ENCODE measurements at regions not wholly inside any gene's neighbourhood (a gene's known extent, or its start where the extent isn't known, plus 50 kb on each side); places are given as distances from the start of the nearest gene placed in this dataset.

DNA sequence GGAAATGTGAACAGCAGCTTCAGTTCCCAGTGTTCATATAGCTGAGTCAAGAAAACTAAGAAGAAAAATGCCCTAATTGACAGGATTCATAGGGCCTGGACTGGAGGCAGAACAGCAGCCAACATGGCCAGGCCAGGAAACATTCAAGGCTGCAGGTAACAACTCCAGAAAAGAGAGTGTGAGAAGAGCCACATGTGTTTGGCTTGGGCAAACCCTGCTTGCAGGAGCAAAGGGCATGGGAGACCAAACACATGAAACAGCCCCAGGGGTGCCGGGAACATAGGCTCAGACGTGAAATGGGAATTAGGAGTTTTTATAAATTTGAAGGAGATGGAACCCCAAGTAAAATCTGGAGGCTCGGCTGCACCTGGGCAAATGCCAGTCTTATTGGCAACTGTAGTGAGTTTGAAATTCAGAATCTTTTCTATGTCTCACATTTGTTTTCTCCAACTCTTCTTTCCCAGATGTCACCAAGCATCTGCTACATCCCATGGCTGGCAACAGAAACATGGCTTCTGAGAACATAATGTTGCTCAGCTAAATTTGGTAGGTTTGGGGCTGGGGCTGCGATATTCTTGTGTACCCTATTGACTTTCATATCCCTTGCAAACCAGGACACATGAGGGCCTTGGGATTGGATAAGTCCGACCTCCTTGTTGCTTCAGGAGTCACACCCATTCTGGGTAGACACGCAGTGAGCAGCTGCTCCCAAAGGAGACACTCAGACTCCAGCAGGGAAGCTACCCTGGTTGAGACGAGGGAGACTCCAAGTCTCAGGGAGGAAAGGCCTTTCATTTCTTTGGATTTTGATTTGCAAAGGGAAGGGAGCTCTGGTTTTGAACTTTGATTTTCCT lies 98.9 kb upstream of the CLSTN2 start:
- WGBS (ENCODE audit: insufficient coverage) = 97% methylated on average over 4 of the region's 7 CpGs

DNA sequence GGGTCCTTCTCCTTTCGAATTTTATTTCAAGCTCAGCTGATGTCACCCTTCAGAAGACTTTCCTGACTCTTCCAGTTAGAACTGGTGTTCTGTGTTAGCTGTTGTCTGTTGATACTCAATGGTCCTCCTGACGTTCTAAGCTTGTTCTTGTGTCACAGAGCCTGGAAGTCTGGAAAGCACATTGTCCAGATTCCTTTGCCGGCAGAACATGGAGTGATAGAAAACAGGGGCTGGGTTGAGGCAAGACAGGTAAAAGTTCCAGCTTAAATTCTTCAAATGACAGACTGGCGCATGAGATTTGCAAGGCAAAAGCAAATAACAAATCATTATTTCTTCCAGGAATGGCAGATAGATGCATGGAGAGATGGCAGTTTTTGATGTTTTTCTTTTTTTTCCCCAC lies 102.0 kb upstream of the CLSTN2 start:
- H3K27me3 ChIP-seq (replicated peaks in 1 of 4; ENCODE audit: control extremely low read depth in 1 of 4, control insufficient read depth in 3 of 4, insufficient read depth in 4 of 4, low read length in 3 of 4) = no peaks in the 10 kb centered on the region
- 80% methylated on average over 2 of the region's 4 CpGs for WGBS (ENCODE audit: insufficient coverage)
- H3K4me2 ChIP-seq (replicated peaks; ENCODE audit: low read depth, low read length, poor library complexity, severe bottlenecking) = no peak overlapping the region
- H3K36me3 ChIP-seq (replicated peaks in 1 of 2; ENCODE audit: control extremely low read depth in 1 of 2, control insufficient read depth in 1 of 2, extremely low read depth in 1 of 2, insufficient read depth in 2 of 2, low read length in 1 of 2) = no peaks in the 10 kb centered on the region
- H3K4me3 ChIP-seq (ENCODE audit: control extremely low read depth in 1 of 5, extremely low read depth in 1 of 5, insufficient read depth in 1 of 5, low read depth in 2 of 5, low read length in 4 of 5) = no peak overlapping the region
- no peak overlapping the region for H3K27ac ChIP-seq (ENCODE audit: low read length in 2 of 2)
- no peak overlapping the region for H3K4me3 Mint-ChIP-seq
- H3K27me3 Mint-ChIP-seq = no peaks in the 10 kb centered on the region
- intact Hi-C loops (cut with micrococcal nuclease) = no loop called here
- no peaks in the 10 kb centered on the region for H4K20me1 ChIP-seq (ENCODE audit: control insufficient read depth, insufficient read depth, low read length, poor library complexity, severe bottlenecking)
- ChIA-PET POLR2A (no interaction called here), CTCF (no interaction called here)
- TF ChIP-seq, protein P1, sequence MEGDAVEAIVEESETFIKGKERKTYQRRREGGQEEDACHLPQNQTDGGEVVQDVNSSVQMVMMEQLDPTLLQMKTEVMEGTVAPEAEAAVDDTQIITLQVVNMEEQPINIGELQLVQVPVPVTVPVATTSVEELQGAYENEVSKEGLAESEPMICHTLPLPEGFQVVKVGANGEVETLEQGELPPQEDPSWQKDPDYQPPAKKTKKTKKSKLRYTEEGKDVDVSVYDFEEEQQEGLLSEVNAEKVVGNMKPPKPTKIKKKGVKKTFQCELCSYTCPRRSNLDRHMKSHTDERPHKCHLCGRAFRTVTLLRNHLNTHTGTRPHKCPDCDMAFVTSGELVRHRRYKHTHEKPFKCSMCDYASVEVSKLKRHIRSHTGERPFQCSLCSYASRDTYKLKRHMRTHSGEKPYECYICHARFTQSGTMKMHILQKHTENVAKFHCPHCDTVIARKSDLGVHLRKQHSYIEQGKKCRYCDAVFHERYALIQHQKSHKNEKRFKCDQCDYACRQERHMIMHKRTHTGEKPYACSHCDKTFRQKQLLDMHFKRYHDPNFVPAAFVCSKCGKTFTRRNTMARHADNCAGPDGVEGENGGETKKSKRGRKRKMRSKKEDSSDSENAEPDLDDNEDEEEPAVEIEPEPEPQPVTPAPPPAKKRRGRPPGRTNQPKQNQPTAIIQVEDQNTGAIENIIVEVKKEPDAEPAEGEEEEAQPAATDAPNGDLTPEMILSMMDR (IDR thresholded peaks at IDR 0.05) = no peak
- no peak for TF ChIP-seq EZH2 (IDR thresholded peaks at IDR 0.05; ENCODE audit: borderline replicate concordance, insufficient read depth, low read depth, low read length, poor library complexity, severe bottlenecking)
- H3K79me2 ChIP-seq (ENCODE audit: control insufficient read depth, insufficient read depth, low read length) = no peaks in the 10 kb centered on the region
- H3K9me3 ChIP-seq (ENCODE audit: control extremely low read depth in 1 of 3, control insufficient read depth in 2 of 3, insufficient read depth in 1 of 3, low read length in 2 of 3) = peaks cover 0 to 7% (median 0%) of the 10 kb centered on the region in 3 donors
- H3K4me1 Mint-ChIP-seq = no peaks in the 10 kb centered on the region
- no peaks in the 10 kb centered on the region for H3K9me3 Mint-ChIP-seq (ENCODE audit: insufficient read depth)
- ATAC-seq (ENCODE audit: low read depth) (no peak), DNase-seq (no peak)
- H3K27ac Mint-ChIP-seq = no peak overlapping the region
- H3K4me1 ChIP-seq (ENCODE audit: control insufficient read depth in 2 of 2, insufficient read depth in 2 of 2, low read length in 2 of 2) = no peaks in the 10 kb centered on the region
- H2AFZ ChIP-seq (ENCODE audit: insufficient read depth, low read depth, low read length, poor library complexity, severe bottlenecking) = no peak overlapping the region
- H3K9ac ChIP-seq (ENCODE audit: low read length) = no peak overlapping the region

More for the DNA sequence above, 98.9 kb upstream of the CLSTN2 start:
- Histone ChIP-seq H2AFZ (ENCODE audit: insufficient read depth, low read depth, low read length, poor library complexity, severe bottlenecking) (no peak overlapping the region), H3K4me3 (ENCODE audit: control extremely low read depth in 1 of 5, extremely low read depth in 1 of 5, insufficient read depth in 1 of 5, low read depth in 2 of 5, low read length in 4 of 5) (no peak overlapping the region), H4K20me1 (ENCODE audit: control insufficient read depth, insufficient read depth, low read length, poor library complexity, severe bottlenecking) (no peaks in the 10 kb centered on the region), H3K9me3 (ENCODE audit: control extremely low read depth in 1 of 3, control insufficient read depth in 2 of 3, insufficient read depth in 1 of 3, low read length in 2 of 3) (peaks cover 0 to 4% (median 0%) of the 10 kb centered on the region in 3 donors), H3K4me2 (replicated peaks; ENCODE audit: low read depth, low read length, poor library complexity, severe bottlenecking) (no peak overlapping the region), H3K27ac (ENCODE audit: low read length in 2 of 2) (no peak overlapping the region), H3K4me1 (ENCODE audit: control insufficient read depth in 2 of 2, insufficient read depth in 2 of 2, low read length in 2 of 2) (no peaks in the 10 kb centered on the region), H3K36me3 (replicated peaks in 1 of 2; ENCODE audit: control extremely low read depth in 1 of 2, control insufficient read depth in 1 of 2, extremely low read depth in 1 of 2, insufficient read depth in 2 of 2, low read length in 1 of 2) (no peaks in the 10 kb centered on the region), H3K79me2 (ENCODE audit: control insufficient read depth, insufficient read depth, low read length) (no peaks in the 10 kb centered on the region), H3K27me3 (replicated peaks in 1 of 4; ENCODE audit: control extremely low read depth in 1 of 4, control insufficient read depth in 3 of 4, insufficient read depth in 4 of 4, low read length in 3 of 4) (no peaks in the 10 kb centered on the region), H3K9ac (ENCODE audit: low read length) (no peak overlapping the region)
- Mint-ChIP-seq H3K4me1 (no peaks in the 10 kb centered on the region), H3K27me3 (no peaks in the 10 kb centered on the region), H3K9me3 (ENCODE audit: insufficient read depth) (no peaks in the 10 kb centered on the region), H3K4me3 (no peak overlapping the region), H3K27ac (no peak overlapping the region)
- intact Hi-C loops (cut with micrococcal nuclease) = no loop called here
- CTCF ChIA-PET = no interaction called here
- no peak for DNase-seq
- no peak for ATAC-seq (ENCODE audit: low read depth)
- TF ChIP-seq, protein P1 (IDR thresholded peaks at IDR 0.05) = no peak
- no peak for TF ChIP-seq EZH2 (IDR thresholded peaks at IDR 0.05; ENCODE audit: borderline replicate concordance, insufficient read depth, low read depth, low read length, poor library complexity, severe bottlenecking)
- POLR2A ChIA-PET = no interaction called here
